OCI-M2 (cell line): ENCODE measurements at regions not wholly inside any gene's neighbourhood (a gene's known extent, or its start where the extent isn't known, plus 50 kb on each side); places are given as distances from the start of the nearest gene placed in this dataset.

Experiments used
- DNase-seq: peaks from one replicate; lab custom pipeline; 2025; ENCODE audit not compliant: unreplicated experiment; lab: John Stamatoyannopoulos, UW

- no peak for DNase-seq
Measured at GRCh38 chr2:41992671-41993434, 55.0 kb upstream of the PKDCC start.

GRCh38 chr2:41993435-41993925 is 54.3 kb upstream of the PKDCC start:
- DNase-seq, result no peak

DNA sequence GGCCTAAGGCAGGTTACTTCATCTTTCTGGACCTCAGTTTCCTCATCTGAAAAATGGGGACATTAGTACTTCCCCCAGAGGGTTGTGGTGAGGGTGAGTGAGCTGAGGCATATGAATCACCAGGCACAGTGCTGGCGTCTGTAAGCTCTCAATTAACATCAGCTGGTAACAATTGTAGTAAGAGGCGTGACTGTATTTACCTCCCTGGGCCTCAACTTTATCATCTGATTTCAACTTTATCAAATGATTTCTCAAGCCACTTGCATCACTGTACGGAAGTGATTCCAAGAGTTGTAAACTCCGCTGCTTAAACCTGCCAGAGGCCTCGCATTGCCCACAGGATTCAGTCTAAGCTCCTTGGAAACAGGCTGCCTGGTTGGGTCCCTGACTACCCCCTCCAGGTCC is 53.6 kb upstream of the PKDCC start:
- DNase-seq, result no peak

DNA sequence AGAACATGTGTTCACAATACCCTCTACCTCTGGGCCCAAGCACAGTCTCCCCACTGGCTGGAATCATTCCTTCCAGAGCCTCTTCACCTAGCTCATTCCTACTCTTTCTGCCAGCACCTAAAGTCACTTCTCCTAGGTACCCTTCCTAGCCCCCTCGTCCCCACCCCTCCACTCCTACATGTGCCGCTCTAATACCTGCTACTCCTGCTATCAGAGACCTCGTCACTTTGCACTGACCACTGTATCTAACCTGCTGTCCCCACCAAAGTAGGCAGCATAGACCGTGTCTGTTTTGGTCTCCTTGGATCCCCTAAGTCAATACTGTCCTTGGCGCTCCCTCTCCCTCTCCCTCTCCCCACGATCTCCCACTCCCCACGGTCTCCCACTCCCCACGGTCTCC is 53.2 kb upstream of the PKDCC start:
- no peak for DNase-seq

DNA sequence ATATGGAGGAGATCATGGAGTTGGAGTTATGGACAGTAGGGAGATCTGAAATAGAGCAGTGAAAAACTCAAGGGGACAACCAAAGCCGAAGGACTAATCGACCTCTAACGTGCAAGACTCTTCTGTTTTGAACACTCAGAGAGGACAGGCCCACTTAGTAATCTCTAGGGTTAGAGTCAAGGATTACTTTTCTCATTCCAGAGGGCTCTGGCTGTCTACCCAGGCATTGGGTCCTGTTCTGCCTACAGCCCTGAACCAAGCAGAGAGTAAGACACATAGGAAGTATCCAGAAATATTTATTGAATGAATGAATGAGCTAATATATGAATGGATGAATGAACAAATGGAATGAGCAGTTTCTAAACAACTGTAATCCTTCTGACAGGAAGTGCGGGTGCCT is 50.3 kb upstream of the PKDCC start:
- DNase-seq, result no peak
